ENCODE measurements at regions not wholly inside any gene's neighbourhood (a gene's known extent, or its start where the extent isn't known, plus 50 kb on each side); places are given as distances from the start of the nearest gene placed in this dataset.

- TF ChIP-seq CTCF (conservative IDR thresholded peaks at IDR 0.05; ENCODE audit: low read depth, low read length) (no peak), EZH2phosphoT487 (IDR thresholded peaks at IDR 0.05; ENCODE audit: borderline replicate concordance, low read length) (no peak)
Observed at GRCh38 chr13:57552437-57552836, 79.1 kb upstream of the PCDH17 start.
